Panc1 (cell line): ENCODE measurements at regions not wholly inside any gene's neighbourhood (a gene's known extent, or its start where the extent isn't known, plus 50 kb on each side); places are given as distances from the start of the nearest gene placed in this dataset.

Experiments
- ATAC-seq: fragments of 200-7000 bp; cut with Tn5 transposase; 2 replicates; pipeline ENCODE4 v1.9.1; 2020; ENCODE audit warnings: mild to moderate bottlenecking, moderate library complexity
- BruUV-seq: library from RNA; stranded (reverse); fragments of 400-500 nt; replicated peaks from 2 replicates; lab custom pipeline; 2021; lab: Mats Ljungman, UMichigan
- CTCF ChIA-PET: fragments of 300-600 bp; sonication (Branson Sonifier 250); formaldehyde crosslinking; loops from one replicate; lab custom pipeline; 2022; ENCODE audit warnings: antibody characterized with exemption; lab: Charles Lee
- POLR2A ChIA-PET: fragments of 300-600 bp; sonication (Branson Sonifier 250); formaldehyde crosslinking; loops from one replicate; lab custom pipeline; 2022; ENCODE audit warnings: antibody characterized with exemption; lab: Charles Lee
- DNase-seq: peaks from one replicate; pipeline ENCODE4 v3.0.0-alpha.2; 2010; ENCODE audit warnings: low read depth, low spot score
- H3K27ac ChIP-seq: 2 replicates; pipeline ENCODE4 v1.5.1; 2011; ENCODE audit warnings: mild to moderate bottlenecking, low read length, inconsistent platforms
- H3K27me3 ChIP-seq: fragments of 200-500 bp; sonication (Bioruptor generic); 2 replicates; pipeline ENCODE4 v1.6.0; 2014; ENCODE audit warnings: low read length, inconsistent platforms; ENCODE audit not compliant: control insufficient read depth, insufficient read depth
- H3K36me3 ChIP-seq: fragments of 200-500 bp; sonication (Bioruptor generic); 2 replicates; pipeline ENCODE4 v1.5.1; 2014; ENCODE audit warnings: inconsistent platforms, mild to moderate bottlenecking, low read length, moderate library complexity; ENCODE audit not compliant: control insufficient read depth, insufficient read depth
- H3K4me1 ChIP-seq: 2 replicates; pipeline ENCODE4 v1.5.1; 2011; ENCODE audit warnings: inconsistent platforms, mild to moderate bottlenecking, low read length, moderate library complexity; ENCODE audit not compliant: control insufficient read depth, insufficient read depth
- H3K4me3 ChIP-seq, 2 experiments: 2 replicates each; pipeline ENCODE4 v1.5.1; 2011 to 2012; ENCODE audit warnings: low read depth in 2 of 2, low read length in 2 of 2, mild to moderate bottlenecking in 2 of 2, inconsistent platforms in 1 of 2, moderate library complexity in 1 of 2
- H3K9me3 ChIP-seq: fragments of 200-500 bp; sonication (Bioruptor generic); 2 replicates; pipeline ENCODE4 v1.5.1; 2014; ENCODE audit warnings: low read depth, mild to moderate bottlenecking, inconsistent platforms, low read length, moderate library complexity; ENCODE audit not compliant: control insufficient read depth, insufficient read depth
- POLR2AphosphoS5 ChIP-seq: IDR thresholded peaks from 2 replicates; pipeline ENCODE4 v1.6.1; 2012; ENCODE audit warnings: mild to moderate bottlenecking, low read depth, low read length, moderate library complexity
- SIN3A ChIP-seq: IDR thresholded peaks from 2 replicates; pipeline ENCODE4 v1.6.1; 2012; ENCODE audit warnings: low read depth, mild to moderate bottlenecking, low read length, moderate library complexity, borderline replicate concordance; ENCODE audit not compliant: insufficient read depth
- TCF7L2 ChIP-seq: IDR thresholded peaks from 2 replicates; pipeline ENCODE4 v1.6.1; 2011; ENCODE audit warnings: mild to moderate bottlenecking, low read depth, low read length, inconsistent platforms
- in situ Hi-C: cut with HindIII; loops from 2 replicates; pipeline ENCODE4 v1.10.0; 2016; ENCODE audit warnings: low sequenced_read_pairs, low pct_unique_long_range_greater_than_20kb
- intact Hi-C: fragments of 100-400 bp; cut with micrococcal nuclease; formaldehyde crosslinking; loops from one replicate; pipeline ENCODE4 v1.10.0; 2022; ENCODE audit not compliant: unreplicated experiment
- TF ChIP-seq, protein P1 (sequence below), 2 experiments: IDR thresholded peaks; 2 replicates each; pipeline ENCODE4 v1.6.1; 2011 to 2012; ENCODE audit warnings: low read depth in 2 of 2, control low read depth in 1 of 2, low read length in 1 of 2, mild to moderate bottlenecking in 1 of 2, moderate library complexity in 1 of 2; ENCODE audit not compliant: insufficient read depth in 1 of 2
- TF ChIP-seq, protein P2 (sequence below): fragments of 450-650 bp; IDR thresholded peaks from 2 replicates; pipeline ENCODE4 v1.5.1; 2017; ENCODE audit warnings: mild to moderate bottlenecking

DNA sequence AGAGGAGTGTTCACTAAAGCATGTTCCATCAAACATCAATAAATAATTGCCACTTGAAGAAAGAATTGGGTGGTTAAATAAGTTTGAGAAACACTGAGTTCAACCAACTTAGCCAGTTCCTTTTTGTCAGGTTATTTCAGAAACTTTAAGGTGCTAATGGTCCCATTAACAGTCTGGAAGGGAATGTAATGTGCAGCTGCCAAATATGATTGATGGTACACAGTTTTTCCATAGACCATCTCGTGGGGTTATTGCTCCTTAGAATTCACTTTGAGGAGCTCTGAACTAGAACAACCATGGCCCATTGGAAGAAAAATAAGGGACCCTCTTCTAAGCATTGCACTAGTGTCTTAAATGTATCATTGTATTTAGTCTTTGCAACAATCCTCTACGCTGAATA is 185.8 kb upstream of the NR2F2 start:
- Histone ChIP-seq H3K27me3 (no peaks in the 10 kb centered on the region), H3K27ac (no peak overlapping the region), H3K36me3 (no peaks in the 10 kb centered on the region), H3K4me3 (no peak overlapping the region), H3K9me3 (no peaks in the 10 kb centered on the region; the same call in 1 of the 2 replicates), H3K4me1 (no peaks in the 10 kb centered on the region)
- CTCF ChIA-PET = no interaction called here
- POLR2A ChIA-PET = no interaction called here
- in situ Hi-C loops = no loop called here
- ATAC-seq (no peak), DNase-seq (no peak)
- TF ChIP-seq, protein P1, sequence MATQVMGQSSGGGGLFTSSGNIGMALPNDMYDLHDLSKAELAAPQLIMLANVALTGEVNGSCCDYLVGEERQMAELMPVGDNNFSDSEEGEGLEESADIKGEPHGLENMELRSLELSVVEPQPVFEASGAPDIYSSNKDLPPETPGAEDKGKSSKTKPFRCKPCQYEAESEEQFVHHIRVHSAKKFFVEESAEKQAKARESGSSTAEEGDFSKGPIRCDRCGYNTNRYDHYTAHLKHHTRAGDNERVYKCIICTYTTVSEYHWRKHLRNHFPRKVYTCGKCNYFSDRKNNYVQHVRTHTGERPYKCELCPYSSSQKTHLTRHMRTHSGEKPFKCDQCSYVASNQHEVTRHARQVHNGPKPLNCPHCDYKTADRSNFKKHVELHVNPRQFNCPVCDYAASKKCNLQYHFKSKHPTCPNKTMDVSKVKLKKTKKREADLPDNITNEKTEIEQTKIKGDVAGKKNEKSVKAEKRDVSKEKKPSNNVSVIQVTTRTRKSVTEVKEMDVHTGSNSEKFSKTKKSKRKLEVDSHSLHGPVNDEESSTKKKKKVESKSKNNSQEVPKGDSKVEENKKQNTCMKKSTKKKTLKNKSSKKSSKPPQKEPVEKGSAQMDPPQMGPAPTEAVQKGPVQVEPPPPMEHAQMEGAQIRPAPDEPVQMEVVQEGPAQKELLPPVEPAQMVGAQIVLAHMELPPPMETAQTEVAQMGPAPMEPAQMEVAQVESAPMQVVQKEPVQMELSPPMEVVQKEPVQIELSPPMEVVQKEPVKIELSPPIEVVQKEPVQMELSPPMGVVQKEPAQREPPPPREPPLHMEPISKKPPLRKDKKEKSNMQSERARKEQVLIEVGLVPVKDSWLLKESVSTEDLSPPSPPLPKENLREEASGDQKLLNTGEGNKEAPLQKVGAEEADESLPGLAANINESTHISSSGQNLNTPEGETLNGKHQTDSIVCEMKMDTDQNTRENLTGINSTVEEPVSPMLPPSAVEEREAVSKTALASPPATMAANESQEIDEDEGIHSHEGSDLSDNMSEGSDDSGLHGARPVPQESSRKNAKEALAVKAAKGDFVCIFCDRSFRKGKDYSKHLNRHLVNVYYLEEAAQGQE (IDR thresholded peaks at IDR 0.05; ENCODE audit: insufficient read depth in 1 of 2, low read depth in 2 of 2, low read length in 1 of 2) = no peak
- no peak for TF ChIP-seq POLR2AphosphoS5
- BruUV-seq = no TSS peak
- intact Hi-C loops = no loop called here

DNA sequence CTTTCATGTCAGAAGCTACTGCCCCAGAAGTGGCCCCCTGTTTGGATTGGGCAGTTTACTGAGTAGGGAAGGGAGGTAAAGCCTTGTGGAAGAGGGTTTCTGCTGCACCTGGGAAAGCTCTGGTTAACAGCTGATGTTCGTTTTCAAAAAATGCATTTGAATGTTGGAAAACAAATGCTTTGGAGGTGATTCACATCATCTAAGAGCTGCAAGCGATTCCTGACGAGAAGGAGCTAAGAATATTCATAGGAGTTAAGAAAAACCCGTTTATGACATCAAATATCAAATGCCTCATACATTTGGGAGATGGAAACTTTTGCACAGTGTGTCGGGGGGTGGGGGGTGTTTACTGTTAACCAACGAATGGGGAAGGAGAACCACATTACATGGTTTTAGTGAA is 183.8 kb upstream of the NR2F2 start:
- in situ Hi-C loops = no loop called here
- CTCF ChIA-PET = no interaction called here
- BruUV-seq = no TSS peak

More for the DNA sequence above, 183.8 kb upstream of the NR2F2 start:
- Histone ChIP-seq H3K36me3 (no peaks in the 10 kb centered on the region), H3K4me1 (no peaks in the 10 kb centered on the region), H3K27ac (no peak overlapping the region), H3K9me3 (no peaks in the 10 kb centered on the region; the same call in 1 of the 2 replicates), H3K27me3 (no peaks in the 10 kb centered on the region), H3K4me3 (no peak overlapping the region)
- no peak for ATAC-seq
- POLR2A ChIA-PET = no interaction called here
- intact Hi-C loops = no loop called here
- TF ChIP-seq, protein P1 (IDR thresholded peaks at IDR 0.05; ENCODE audit: insufficient read depth in 1 of 2, low read depth in 2 of 2, low read length in 1 of 2) = no peak
- TF ChIP-seq, protein P2, sequence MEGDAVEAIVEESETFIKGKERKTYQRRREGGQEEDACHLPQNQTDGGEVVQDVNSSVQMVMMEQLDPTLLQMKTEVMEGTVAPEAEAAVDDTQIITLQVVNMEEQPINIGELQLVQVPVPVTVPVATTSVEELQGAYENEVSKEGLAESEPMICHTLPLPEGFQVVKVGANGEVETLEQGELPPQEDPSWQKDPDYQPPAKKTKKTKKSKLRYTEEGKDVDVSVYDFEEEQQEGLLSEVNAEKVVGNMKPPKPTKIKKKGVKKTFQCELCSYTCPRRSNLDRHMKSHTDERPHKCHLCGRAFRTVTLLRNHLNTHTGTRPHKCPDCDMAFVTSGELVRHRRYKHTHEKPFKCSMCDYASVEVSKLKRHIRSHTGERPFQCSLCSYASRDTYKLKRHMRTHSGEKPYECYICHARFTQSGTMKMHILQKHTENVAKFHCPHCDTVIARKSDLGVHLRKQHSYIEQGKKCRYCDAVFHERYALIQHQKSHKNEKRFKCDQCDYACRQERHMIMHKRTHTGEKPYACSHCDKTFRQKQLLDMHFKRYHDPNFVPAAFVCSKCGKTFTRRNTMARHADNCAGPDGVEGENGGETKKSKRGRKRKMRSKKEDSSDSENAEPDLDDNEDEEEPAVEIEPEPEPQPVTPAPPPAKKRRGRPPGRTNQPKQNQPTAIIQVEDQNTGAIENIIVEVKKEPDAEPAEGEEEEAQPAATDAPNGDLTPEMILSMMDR = no peak
- no peak for TF ChIP-seq POLR2AphosphoS5
- TF ChIP-seq SIN3A = no peak
- TF ChIP-seq TCF7L2 = no peak
- DNase-seq = no peak
